Endodermal cell (in vitro differentiated cells): ENCODE measurements at regions not wholly inside any gene's neighbourhood (a gene's known extent, or its start where the extent isn't known, plus 50 kb on each side); places are given as distances from the start of the nearest gene placed in this dataset.

Experiments
- DNase-seq: peaks from one replicate; pipeline ENCODE4 v3.0.0-alpha.2; 2017
- H3K27ac ChIP-seq: 2 replicates; pipeline ENCODE4 v1.5.1; 2013; ENCODE audit warnings: mild to moderate bottlenecking, low read depth, low read length, moderate library complexity
- H3K27me3 ChIP-seq: 2 replicates; pipeline ENCODE4 v1.6.1; 2013; ENCODE audit warnings: mild to moderate bottlenecking, low read length, moderate library complexity; ENCODE audit not compliant: insufficient read depth, control insufficient read depth, poor library complexity, severe bottlenecking
- H3K36me3 ChIP-seq: 2 replicates; pipeline ENCODE4 v1.7.0; 2013; ENCODE audit warnings: mild to moderate bottlenecking, low read length, moderate library complexity; ENCODE audit not compliant: control insufficient read depth, insufficient read depth
- H3K4me1 ChIP-seq: one replicate; pipeline ENCODE4 v1.7.0; 2013; ENCODE audit warnings: low read length; ENCODE audit not compliant: control insufficient read depth, insufficient read depth
- H3K4me3 ChIP-seq: 2 replicates; pipeline ENCODE4 v1.5.1; 2013; ENCODE audit warnings: mild to moderate bottlenecking, low read length, moderate library complexity
- H3K9ac ChIP-seq: 2 replicates; pipeline ENCODE4 v1.6.1; 2013; ENCODE audit warnings: mild to moderate bottlenecking, low read length, moderate library complexity; ENCODE audit not compliant: poor library complexity, severe bottlenecking; ENCODE audit errors: extremely low read depth
- H3K9me3 ChIP-seq: 2 replicates; pipeline ENCODE4 v1.6.1; 2013; ENCODE audit warnings: mild to moderate bottlenecking, low read length, moderate library complexity; ENCODE audit not compliant: control insufficient read depth
- H3K27ac Mint-ChIP-seq: 2 replicates; pipeline ENCODE4 v1.8.0; 2020; ENCODE audit warnings: mixed read lengths
- H3K27me3 Mint-ChIP-seq: 2 replicates; pipeline ENCODE4 v1.8.0; 2021; ENCODE audit warnings: mild to moderate bottlenecking, mixed read lengths; ENCODE audit not compliant: insufficient read depth
- H3K36me3 Mint-ChIP-seq: 2 replicates; pipeline ENCODE4 v1.8.0; 2020; ENCODE audit warnings: low read depth, mixed read lengths
- H3K4me1 Mint-ChIP-seq: 2 replicates; pipeline ENCODE4 v1.8.0; 2020; ENCODE audit warnings: mixed read lengths
- H3K4me3 Mint-ChIP-seq: 2 replicates; pipeline ENCODE4 v1.8.0; 2020; ENCODE audit warnings: mild to moderate bottlenecking, moderate library complexity, mixed read lengths
- H3K9me3 Mint-ChIP-seq: 2 replicates; pipeline ENCODE4 v1.8.0; 2020; ENCODE audit warnings: mild to moderate bottlenecking, mixed read lengths
- WGBS, 2 experiments: methylation state at CpG; one replicate each; pipeline versions ENCODE4 v1.1.5 to v1.1.7; 2013; ENCODE audit warnings: missing lambda C conversion rate in 2 of 2, mixed read lengths in 1 of 2; ENCODE audit not compliant: insufficient coverage in 1 of 2, insufficient read length in 1 of 2; 5-methylcytosine and 5-hydroxymethylcytosine counted together
- TF ChIP-seq, protein P1 (sequence below): fragments of 200-600 bp; sonication (generic); conservative IDR thresholded peaks from 2 replicates; pipeline ENCODE4 v1.5.0; 2021; ENCODE audit warnings: antibody characterized with exemption, mild to moderate bottlenecking

DNA sequence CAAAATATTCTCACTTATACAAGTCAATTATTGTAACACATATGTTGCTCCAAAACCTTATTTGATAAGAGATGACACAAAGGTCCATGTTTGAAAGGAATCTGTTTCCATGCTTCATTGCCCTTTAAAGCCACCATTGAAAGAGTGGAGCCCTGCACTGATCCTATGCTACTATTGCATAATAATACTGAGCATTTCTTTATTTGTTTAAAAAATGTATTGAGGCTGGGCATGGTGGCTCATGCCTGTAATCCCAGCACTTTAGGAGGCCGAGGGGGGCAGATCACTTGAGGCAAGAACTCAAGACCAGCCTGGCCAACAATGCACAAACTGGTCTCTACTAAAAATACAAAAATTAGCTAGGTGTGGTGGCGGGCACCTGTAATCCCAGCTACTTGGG is 178.8 kb upstream of the STARD13 start:
- no peaks in the 10 kb centered on the region for H3K36me3 ChIP-seq
- WGBS, 2 experiments, result 33 to 66% methylated on average over 1 to 2 of the region's 2 CpGs
- H3K9me3 ChIP-seq, result peaks cover 11% of the 10 kb centered on the region
- H3K36me3 Mint-ChIP-seq, result no peaks in the 10 kb centered on the region
- H3K4me1 ChIP-seq, result no peaks in the 10 kb centered on the region
- no peak overlapping the region for H3K9ac ChIP-seq
- no peak overlapping the region for H3K27ac ChIP-seq
- no peaks in the 10 kb centered on the region for H3K27me3 ChIP-seq
- no peak for DNase-seq
- peaks cover 4% of the 10 kb centered on the region for H3K4me1 Mint-ChIP-seq
- no peaks in the 10 kb centered on the region for H3K27me3 Mint-ChIP-seq
- no peak overlapping the region for H3K27ac Mint-ChIP-seq
- no peak overlapping the region for H3K4me3 ChIP-seq
- peaks cover 19% of the 10 kb centered on the region for H3K9me3 Mint-ChIP-seq
- H3K4me3 Mint-ChIP-seq, result no peak overlapping the region
- TF ChIP-seq, protein P1, sequence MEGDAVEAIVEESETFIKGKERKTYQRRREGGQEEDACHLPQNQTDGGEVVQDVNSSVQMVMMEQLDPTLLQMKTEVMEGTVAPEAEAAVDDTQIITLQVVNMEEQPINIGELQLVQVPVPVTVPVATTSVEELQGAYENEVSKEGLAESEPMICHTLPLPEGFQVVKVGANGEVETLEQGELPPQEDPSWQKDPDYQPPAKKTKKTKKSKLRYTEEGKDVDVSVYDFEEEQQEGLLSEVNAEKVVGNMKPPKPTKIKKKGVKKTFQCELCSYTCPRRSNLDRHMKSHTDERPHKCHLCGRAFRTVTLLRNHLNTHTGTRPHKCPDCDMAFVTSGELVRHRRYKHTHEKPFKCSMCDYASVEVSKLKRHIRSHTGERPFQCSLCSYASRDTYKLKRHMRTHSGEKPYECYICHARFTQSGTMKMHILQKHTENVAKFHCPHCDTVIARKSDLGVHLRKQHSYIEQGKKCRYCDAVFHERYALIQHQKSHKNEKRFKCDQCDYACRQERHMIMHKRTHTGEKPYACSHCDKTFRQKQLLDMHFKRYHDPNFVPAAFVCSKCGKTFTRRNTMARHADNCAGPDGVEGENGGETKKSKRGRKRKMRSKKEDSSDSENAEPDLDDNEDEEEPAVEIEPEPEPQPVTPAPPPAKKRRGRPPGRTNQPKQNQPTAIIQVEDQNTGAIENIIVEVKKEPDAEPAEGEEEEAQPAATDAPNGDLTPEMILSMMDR, result no peak

DNA sequence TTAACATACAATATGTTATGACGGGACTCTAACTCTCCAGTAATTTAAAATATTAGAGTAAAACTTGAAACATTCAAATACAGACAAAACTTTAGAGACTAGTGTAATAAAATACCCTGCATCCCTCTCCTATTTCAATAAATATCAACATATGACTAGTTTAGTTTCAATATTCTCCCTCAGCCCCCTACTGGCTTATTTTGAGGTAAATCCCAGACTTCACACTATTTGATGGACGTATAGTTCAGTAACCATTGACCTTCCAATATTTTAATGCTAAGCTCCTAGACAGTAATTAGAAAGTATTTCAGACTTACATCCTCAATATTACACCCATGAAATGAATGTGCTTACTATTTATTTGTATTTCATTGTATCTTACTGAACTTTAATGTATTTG is 180.7 kb upstream of the STARD13 start:
- Mint-ChIP-seq H3K4me1 (peaks cover 7% of the 10 kb centered on the region), H3K36me3 (no peaks in the 10 kb centered on the region), H3K27ac (no peak overlapping the region), H3K4me3 (no peak overlapping the region), H3K27me3 (no peaks in the 10 kb centered on the region), H3K9me3 (peaks cover 7% of the 10 kb centered on the region)
- Histone ChIP-seq H3K36me3 (no peaks in the 10 kb centered on the region), H3K9me3 (no peaks in the 10 kb centered on the region), H3K27ac (no peak overlapping the region), H3K27me3 (no peaks in the 10 kb centered on the region), H3K4me1 (no peaks in the 10 kb centered on the region), H3K9ac (no peak overlapping the region), H3K4me3 (no peak overlapping the region)
- 90 to 100% methylated on average over 1 of the region's 2 CpGs for WGBS, 2 experiments
- TF ChIP-seq, protein P1, result peak; percentile 51
- DNase-seq, result no peak

DNA sequence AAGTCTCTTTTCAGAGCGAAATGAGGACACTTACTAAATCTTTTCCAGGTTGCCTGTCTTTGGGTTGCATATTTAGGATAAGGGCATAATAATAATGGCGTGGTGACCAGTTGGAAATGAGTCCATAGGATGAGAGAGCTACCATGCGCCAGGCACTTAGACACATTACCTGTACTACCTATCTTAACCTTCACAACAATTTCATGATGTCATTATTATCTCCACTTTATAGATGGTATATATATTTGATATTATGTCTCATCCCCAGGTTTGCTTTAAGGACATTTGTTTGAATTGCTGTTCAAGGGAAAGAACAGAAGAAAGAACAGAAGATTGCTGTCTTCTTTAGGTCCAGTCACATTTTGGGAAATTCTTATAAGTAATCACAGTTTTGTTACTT is 182.0 kb upstream of the STARD13 start:
- H3K4me1 ChIP-seq, result no peaks in the 10 kb centered on the region
- no peak overlapping the region for H3K27ac ChIP-seq
- 83 to 100% methylated on average over 1 to 3 of the region's 3 CpGs for WGBS, 2 experiments
- H3K36me3 Mint-ChIP-seq, result no peaks in the 10 kb centered on the region
- H3K27ac Mint-ChIP-seq, result no peak overlapping the region
- no peak overlapping the region for H3K9ac ChIP-seq
- no peak overlapping the region for H3K4me3 ChIP-seq
- no peaks in the 10 kb centered on the region for H3K9me3 ChIP-seq
- no peaks in the 10 kb centered on the region for H3K36me3 ChIP-seq
- peaks cover 5% of the 10 kb centered on the region for H3K4me1 Mint-ChIP-seq
- no peaks in the 10 kb centered on the region for H3K27me3 Mint-ChIP-seq
- peaks cover 7% of the 10 kb centered on the region for H3K9me3 Mint-ChIP-seq
- H3K4me3 Mint-ChIP-seq, result no peak overlapping the region
- TF ChIP-seq, protein P1, result no peak
- DNase-seq, result no peak
- no peaks in the 10 kb centered on the region for H3K27me3 ChIP-seq
